Caco-2 (cell line): ENCODE measurements at regions not wholly inside any gene's neighbourhood (a gene's known extent, or its start where the extent isn't known, plus 50 kb on each side); places are given as distances from the start of the nearest gene placed in this dataset.

Source experiments
- BruUV-seq: library from RNA; stranded (reverse); fragments of 400-500 nt; replicated peaks from 2 replicates; lab custom pipeline; 2021; lab: Mats Ljungman, UMichigan
- CTCF ChIA-PET: fragments of 300-600 bp; sonication (Branson Sonifier 250); formaldehyde crosslinking; loops from one replicate; lab custom pipeline; 2022; ENCODE audit warnings: antibody characterized with exemption; lab: Charles Lee
- POLR2A ChIA-PET: fragments of 300-600 bp; sonication (Branson Sonifier 250); formaldehyde crosslinking; loops from one replicate; lab custom pipeline; 2022; ENCODE audit warnings: antibody characterized with exemption; lab: Charles Lee
- DNase-seq, 2 experiments: peaks; one replicate each; pipeline versions ENCODE4 v3.0.0 to v3.0.0-alpha.2; 2020 to 2022
- H3K27me3 ChIP-seq: replicated peaks from 2 replicates; pipeline ENCODE4 v1.6.0; 2011; ENCODE audit warnings: low read length; ENCODE audit not compliant: control insufficient read depth, insufficient read depth
- H3K36me3 ChIP-seq: 2 replicates; pipeline ENCODE4 v1.5.1; 2011; ENCODE audit warnings: low read length; ENCODE audit not compliant: control insufficient read depth, insufficient read depth
- H3K4me1 ChIP-seq: fragments of 250-450 bp; sonication (Bioruptor Pico); 2 replicates; pipeline ENCODE4 v1.5.1; 2020; ENCODE audit warnings: mild to moderate bottlenecking
- H3K4me3 ChIP-seq: 2 replicates; pipeline ENCODE4 v1.5.1; 2011; ENCODE audit warnings: low read depth, mild to moderate bottlenecking, control low read depth, low read length
- H3K9me3 ChIP-seq: fragments of 250-450 bp; sonication (Bioruptor Pico); 2 replicates; pipeline ENCODE4 v1.5.1; 2020; ENCODE audit warnings: mild to moderate bottlenecking, moderate library complexity
- H3K27ac Mint-ChIP-seq: one replicate; pipeline ENCODE4 v1.8.0; 2022; ENCODE audit warnings: mixed read lengths; ENCODE audit not compliant: unreplicated experiment
- H3K27me3 Mint-ChIP-seq: one replicate; pipeline ENCODE4 v1.8.0; 2022; ENCODE audit warnings: mixed read lengths; ENCODE audit not compliant: insufficient read depth, unreplicated experiment
- H3K36me3 Mint-ChIP-seq: one replicate; pipeline ENCODE4 v1.8.0; 2022; ENCODE audit warnings: mild to moderate bottlenecking, mixed read lengths; ENCODE audit not compliant: insufficient read depth, unreplicated experiment
- H3K4me1 Mint-ChIP-seq: one replicate; pipeline ENCODE4 v1.8.0; 2022; ENCODE audit warnings: low read depth, mixed read lengths; ENCODE audit not compliant: unreplicated experiment
- H3K4me3 Mint-ChIP-seq: one replicate; pipeline ENCODE4 v1.8.0; 2022; ENCODE audit warnings: mild to moderate bottlenecking, moderate library complexity, mixed read lengths; ENCODE audit not compliant: unreplicated experiment
- H3K9me3 Mint-ChIP-seq: one replicate; pipeline ENCODE4 v1.8.0; 2022; ENCODE audit warnings: mixed read lengths; ENCODE audit not compliant: unreplicated experiment
- CTCF ChIP-seq, 2 experiments: fragments of 200-600 bp in 1 of 2; IDR thresholded peaks; 1 replicate in 1 of 2; 2 replicates in 1 of 2; pipeline versions ENCODE4 v1.5.1 to v1.8.0; 2011 to 2022; ENCODE audit warnings: antibody characterized with exemption in 1 of 2, control low read depth in 1 of 2, inconsistent platforms in 1 of 2, low read depth in 1 of 2, low read length in 1 of 2, mild to moderate bottlenecking in 1 of 2, moderate library complexity in 1 of 2; ENCODE audit not compliant: insufficient read depth in 1 of 2, severe bottlenecking in 1 of 2, unreplicated experiment in 1 of 2
- intact Hi-C: fragments of 100-400 bp; cut with micrococcal nuclease; formaldehyde crosslinking; loops from one replicate; pipeline ENCODE4 v1.10.0; 2022; ENCODE audit not compliant: unreplicated experiment

- no peak for DNase-seq
- no peak overlapping the region for H3K4me3 ChIP-seq
These were observed 80.4 kb downstream of the EDNRB start for GRCh38 chr13:77838271-77838670.

GRCh38 chr13:77836423-77836822, 82.2 kb downstream of the EDNRB start:
- H3K9me3 Mint-ChIP-seq, result no peaks in the 10 kb centered on the region
- ChIA-PET POLR2A (no interaction called here), CTCF (no interaction called here)
- no TSS peak for BruUV-seq
- H3K27ac Mint-ChIP-seq, result no peak overlapping the region
- Histone ChIP-seq H3K36me3 (no peaks in the 10 kb centered on the region), H3K4me1 (no peaks in the 10 kb centered on the region), H3K27me3 (no peaks in the 10 kb centered on the region), H3K9me3 (no peaks in the 10 kb centered on the region), H3K4me3 (no peak overlapping the region)
- H3K27me3 Mint-ChIP-seq, result no peaks in the 10 kb centered on the region
- no peaks in the 10 kb centered on the region for H3K4me1 Mint-ChIP-seq
- no peak for DNase-seq
- H3K36me3 Mint-ChIP-seq, result no peaks in the 10 kb centered on the region
- intact Hi-C loops, result no loop called here
- H3K4me3 Mint-ChIP-seq, result no peak overlapping the region
- no peak for TF ChIP-seq CTCF (IDR thresholded peaks at IDR 0.05; ENCODE audit: insufficient read depth in 1 of 2, low read depth in 1 of 2, low read length in 1 of 2, severe bottlenecking in 1 of 2, unreplicated experiment in 1 of 2)

More at GRCh38 chr13:77838271-77838670, 80.4 kb downstream of the EDNRB start:
- H3K27me3 Mint-ChIP-seq, result no peaks in the 10 kb centered on the region
- no peaks in the 10 kb centered on the region for H3K9me3 ChIP-seq
- H3K4me1 Mint-ChIP-seq, result no peaks in the 10 kb centered on the region
- no peak overlapping the region for H3K27ac Mint-ChIP-seq
- no TSS peak for BruUV-seq
- ChIA-PET POLR2A (no interaction called here), CTCF (no interaction called here)
- no peaks in the 10 kb centered on the region for H3K27me3 ChIP-seq
- H3K4me3 Mint-ChIP-seq, result no peak overlapping the region
- no peaks in the 10 kb centered on the region for H3K36me3 Mint-ChIP-seq
- H3K9me3 Mint-ChIP-seq, result no peaks in the 10 kb centered on the region
- no peaks in the 10 kb centered on the region for H3K4me1 ChIP-seq
- intact Hi-C loops, result no loop called here
- no peaks in the 10 kb centered on the region for H3K36me3 ChIP-seq
- no peak for TF ChIP-seq CTCF (IDR thresholded peaks at IDR 0.05; ENCODE audit: insufficient read depth in 1 of 2, low read depth in 1 of 2, low read length in 1 of 2, severe bottlenecking in 1 of 2, unreplicated experiment in 1 of 2)

- Mint-ChIP-seq H3K27me3 (peaks cover 3% of the 10 kb centered on the region), H3K27ac (no peak overlapping the region), H3K9me3 (no peaks in the 10 kb centered on the region), H3K36me3 (no peaks in the 10 kb centered on the region), H3K4me3 (no peak overlapping the region), H3K4me1 (no peaks in the 10 kb centered on the region)
- no peaks in the 10 kb centered on the region for H3K27me3 ChIP-seq
- no peak for DNase-seq
- intact Hi-C loops, result no loop called here
- H3K36me3 ChIP-seq, result no peaks in the 10 kb centered on the region
- H3K9me3 ChIP-seq, result no peaks in the 10 kb centered on the region
- no TSS peak for BruUV-seq
- TF ChIP-seq CTCF (IDR thresholded peaks at IDR 0.05; ENCODE audit: insufficient read depth in 1 of 2, low read depth in 1 of 2, low read length in 1 of 2, severe bottlenecking in 1 of 2, unreplicated experiment in 1 of 2), result no peak
- H3K4me1 ChIP-seq, result no peaks in the 10 kb centered on the region
- no peak overlapping the region for H3K4me3 ChIP-seq
- POLR2A ChIA-PET, result no interaction called here
- CTCF ChIA-PET, result no interaction called here
These were observed 85.2 kb downstream of the EDNRB start for GRCh38 chr13:77833331-77833863.
